ENCODE measurements at regions not wholly inside any gene's neighbourhood (a gene's known extent, or its start where the extent isn't known, plus 50 kb on each side); places are given as distances from the start of the nearest gene placed in this dataset.

- no CpG with 5 or more reads among the region's 3 CpGs for WGBS (ENCODE audit: extremely low coverage, insufficient read length, low lambda C conversion rate)
- Mint-ChIP-seq H3K27ac (no peak overlapping the region), H3K36me3 (ENCODE audit: insufficient read depth in 1 of 3, low read depth in 3 of 3) (peaks cover 0 to 1% (median under 1%) of the 10 kb centered on the region in 3 experiments; a peak in 1 of 7 replicates), H3K4me3 (no peak overlapping the region), H3K27me3 (ENCODE audit: low read depth) (peaks cover 3% of the 10 kb centered on the region; the same call in 1 of the 2 replicates), H3K4me1 (peaks cover 8 to 17% of the 10 kb centered on the region in 2 experiments), H3K9me3 (peaks cover 0 to 1% of the 10 kb centered on the region in 2 experiments; a peak in 3 of 5 replicates)
- Histone ChIP-seq H2AK5ac (ENCODE audit: insufficient read length, low read length) (no peak overlapping the region), H3K4me2 (ENCODE audit: insufficient read depth, insufficient read length, low read length) (no peak overlapping the region), H3K56ac (ENCODE audit: insufficient read length, low read depth, low read length) (no peak overlapping the region), H3K14ac (ENCODE audit: insufficient read depth, low read length) (no peak overlapping the region), H3K4ac (ENCODE audit: low read depth, low read length) (no peak overlapping the region), H2BK20ac (ENCODE audit: low read depth, low read length, poor library complexity, severe bottlenecking) (no peak overlapping the region), H3T11ph (ENCODE audit: low read length) (no peak overlapping the region), H3K27ac (ENCODE audit: insufficient read length, low read depth, low read length) (no peak overlapping the region), H3K4me1 (ENCODE audit: insufficient read depth, low read length) (no peaks in the 10 kb centered on the region; the same call in 1 of the 2 replicates), H3K23me2 (ENCODE audit: insufficient read length, low read depth, low read length, poor library complexity, severe bottlenecking) (no peaks in the 10 kb centered on the region), H4K20me1 (ENCODE audit: control insufficient read depth, insufficient read depth, insufficient read length) (no peaks in the 10 kb centered on the region), H3K27me3 (ENCODE audit: insufficient read depth, low read length) (no peaks in the 10 kb centered on the region), H2BK12ac (ENCODE audit: insufficient read length, low read depth, low read length) (no peak overlapping the region), H2BK15ac (ENCODE audit: low read depth, low read length) (no peak overlapping the region), H2BK120ac (ENCODE audit: low read depth, low read length, poor library complexity, severe bottlenecking) (no peak overlapping the region), H3K79me2 (ENCODE audit: insufficient read depth, low read length) (no peaks in the 10 kb centered on the region), H4K8ac (replicated peaks; ENCODE audit: insufficient read length, low read depth, low read length) (no peak overlapping the region), H3K9me3 (ENCODE audit: control insufficient read depth, low read depth, low read length) (no peaks in the 10 kb centered on the region), H3K9ac (ENCODE audit: extremely low read depth, insufficient read length, low read length) (no peak overlapping the region), H3K79me1 (ENCODE audit: insufficient read depth, low read depth, low read length, poor library complexity, severe bottlenecking) (no peaks in the 10 kb centered on the region), H3K18ac (ENCODE audit: insufficient read length, low read depth, low read length) (no peak overlapping the region), H4K5ac (ENCODE audit: insufficient read length, low read depth, low read length) (no peak overlapping the region), H2AFZ (ENCODE audit: low read length) (no peak overlapping the region), H4K91ac (ENCODE audit: insufficient read length, low read depth, low read length) (no peak overlapping the region), H2BK5ac (ENCODE audit: insufficient read length, low read length) (no peak overlapping the region), H3K23ac (ENCODE audit: insufficient read length, low read depth, low read length) (no peak overlapping the region)
- TF ChIP-seq CTCF (conservative IDR thresholded peaks at IDR 0.05) = no peak
- DNase-seq = no peak
These were observed 589.4 kb downstream of the PLPP3 start for GRCh38 chr1:55990007-55990406.

Data from H9 (cell line).